ENCODE measurements at regions not wholly inside any gene's neighbourhood (a gene's known extent, or its start where the extent isn't known, plus 50 kb on each side); places are given as distances from the start of the nearest gene placed in this dataset.

- no peak for TF ChIP-seq CTCF (IDR thresholded peaks at IDR 0.05)
- no peak for TF ChIP-seq POLR2A (IDR thresholded peaks at IDR 0.05)
Measured at GRCh38 chr7:16210171-16210570, 211.2 kb downstream of the CRPPA start.

All from thyroid gland (tissue), 4 donors.